ENCODE measurements at regions not wholly inside any gene's neighbourhood (a gene's known extent, or its start where the extent isn't known, plus 50 kb on each side); places are given as distances from the start of the nearest gene placed in this dataset.

GRCh38 chr1:239763850-239764249 is 327.8 kb upstream of the FMN2 start:
- TF ChIP-seq, protein P1, sequence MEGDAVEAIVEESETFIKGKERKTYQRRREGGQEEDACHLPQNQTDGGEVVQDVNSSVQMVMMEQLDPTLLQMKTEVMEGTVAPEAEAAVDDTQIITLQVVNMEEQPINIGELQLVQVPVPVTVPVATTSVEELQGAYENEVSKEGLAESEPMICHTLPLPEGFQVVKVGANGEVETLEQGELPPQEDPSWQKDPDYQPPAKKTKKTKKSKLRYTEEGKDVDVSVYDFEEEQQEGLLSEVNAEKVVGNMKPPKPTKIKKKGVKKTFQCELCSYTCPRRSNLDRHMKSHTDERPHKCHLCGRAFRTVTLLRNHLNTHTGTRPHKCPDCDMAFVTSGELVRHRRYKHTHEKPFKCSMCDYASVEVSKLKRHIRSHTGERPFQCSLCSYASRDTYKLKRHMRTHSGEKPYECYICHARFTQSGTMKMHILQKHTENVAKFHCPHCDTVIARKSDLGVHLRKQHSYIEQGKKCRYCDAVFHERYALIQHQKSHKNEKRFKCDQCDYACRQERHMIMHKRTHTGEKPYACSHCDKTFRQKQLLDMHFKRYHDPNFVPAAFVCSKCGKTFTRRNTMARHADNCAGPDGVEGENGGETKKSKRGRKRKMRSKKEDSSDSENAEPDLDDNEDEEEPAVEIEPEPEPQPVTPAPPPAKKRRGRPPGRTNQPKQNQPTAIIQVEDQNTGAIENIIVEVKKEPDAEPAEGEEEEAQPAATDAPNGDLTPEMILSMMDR (IDR thresholded peaks at IDR 0.05; ENCODE audit: extremely low read depth, low read depth, low read length), result no peak
- H4K20me1 ChIP-seq (ENCODE audit: insufficient read depth, low read length), result no peaks in the 10 kb centered on the region
- no peak for DNase-seq (ENCODE audit: insufficient read length, low spot score, missing footprints)

DNA sequence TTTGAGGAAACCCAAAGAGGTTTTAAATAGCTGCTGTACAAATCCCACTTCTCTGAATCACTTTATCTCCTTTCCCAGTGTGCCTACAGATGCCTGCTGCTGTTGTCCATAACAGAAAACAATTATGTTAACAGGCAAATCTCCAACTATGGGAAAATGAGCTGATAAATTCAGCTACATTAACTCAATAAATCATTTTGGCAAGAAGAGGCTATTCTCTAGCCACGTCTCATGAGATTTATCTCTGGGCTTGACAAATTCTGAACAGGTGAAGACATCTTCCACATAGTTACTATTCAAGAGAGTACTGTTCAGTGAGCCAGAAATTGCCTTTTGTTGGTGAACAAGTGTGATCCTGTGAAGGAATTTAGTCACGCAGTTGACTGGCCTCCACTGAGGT is 327.1 kb upstream of the FMN2 start:
- H3K79me2 ChIP-seq (ENCODE audit: insufficient read depth, low read length), result no peaks in the 10 kb centered on the region
- H3K36me3 ChIP-seq (ENCODE audit: insufficient read depth, low read length), result no peaks in the 10 kb centered on the region
- no peak overlapping the region for H3K27ac ChIP-seq (ENCODE audit: low read depth, low read length)
- H3K4me1 ChIP-seq (ENCODE audit: insufficient read depth, low read length), result no peaks in the 10 kb centered on the region
- no peak overlapping the region for H3K4me3 ChIP-seq (ENCODE audit: insufficient read depth, low read length)
- no peak for DNase-seq (ENCODE audit: insufficient read length, low spot score, missing footprints)
- TF ChIP-seq, protein P1 (IDR thresholded peaks at IDR 0.05; ENCODE audit: extremely low read depth, low read depth, low read length), result no peak
- no peak overlapping the region for H3K4me2 ChIP-seq (ENCODE audit: insufficient read depth, low read length)
- H3K9me3 ChIP-seq (ENCODE audit: low read depth, low read length), result no peaks in the 10 kb centered on the region
- H2AFZ ChIP-seq (ENCODE audit: low read length), result no peak overlapping the region
- no peaks in the 10 kb centered on the region for H3K27me3 ChIP-seq (ENCODE audit: insufficient read depth, low read length)
- H4K20me1 ChIP-seq (ENCODE audit: insufficient read depth, low read length), result no peaks in the 10 kb centered on the region

More at GRCh38 chr1:239763850-239764249, 327.8 kb upstream of the FMN2 start:
- H2AFZ ChIP-seq (ENCODE audit: low read length), result no peak overlapping the region
- H3K27ac ChIP-seq (ENCODE audit: low read depth, low read length), result no peak overlapping the region
- no peaks in the 10 kb centered on the region for H3K9me3 ChIP-seq (ENCODE audit: low read depth, low read length)
- no peak overlapping the region for H3K4me2 ChIP-seq (ENCODE audit: insufficient read depth, low read length)
- no peaks in the 10 kb centered on the region for H3K79me2 ChIP-seq (ENCODE audit: insufficient read depth, low read length)
- H3K36me3 ChIP-seq (ENCODE audit: insufficient read depth, low read length), result no peaks in the 10 kb centered on the region
- H3K4me3 ChIP-seq (ENCODE audit: insufficient read depth, low read length), result no peak overlapping the region
- no peaks in the 10 kb centered on the region for H3K4me1 ChIP-seq (ENCODE audit: insufficient read depth, low read length)
- no peaks in the 10 kb centered on the region for H3K27me3 ChIP-seq (ENCODE audit: insufficient read depth, low read length)

DNA sequence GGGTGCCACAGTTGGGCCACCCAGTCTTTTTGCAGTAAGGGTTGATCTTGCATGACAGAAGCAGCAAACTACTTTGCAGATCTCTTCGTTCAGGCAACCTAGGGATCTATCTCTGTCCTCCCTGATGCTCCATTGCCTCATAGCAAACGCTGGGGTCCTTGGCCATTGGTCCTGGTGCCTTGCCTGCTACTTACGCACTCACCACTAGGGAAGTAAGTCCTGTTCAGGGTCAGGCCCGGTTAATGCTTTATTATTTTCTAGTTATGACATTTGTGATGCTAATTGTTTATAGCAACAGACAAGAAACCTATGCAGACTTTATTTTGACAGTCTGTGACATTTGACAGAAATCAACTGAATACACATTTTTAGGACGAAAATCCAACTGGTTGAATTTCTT is 326.5 kb upstream of the FMN2 start:
- H3K27ac ChIP-seq (ENCODE audit: low read depth, low read length), result no peak overlapping the region
- no peak for DNase-seq (ENCODE audit: insufficient read length, low spot score, missing footprints)
- no peaks in the 10 kb centered on the region for H4K20me1 ChIP-seq (ENCODE audit: insufficient read depth, low read length)
- no peak overlapping the region for H2AFZ ChIP-seq (ENCODE audit: low read length)
- H3K4me1 ChIP-seq (ENCODE audit: insufficient read depth, low read length), result no peaks in the 10 kb centered on the region
- no peaks in the 10 kb centered on the region for H3K27me3 ChIP-seq (ENCODE audit: insufficient read depth, low read length)
- H3K4me3 ChIP-seq (ENCODE audit: insufficient read depth, low read length), result no peak overlapping the region
- H3K36me3 ChIP-seq (ENCODE audit: insufficient read depth, low read length), result no peaks in the 10 kb centered on the region
- H3K4me2 ChIP-seq (ENCODE audit: insufficient read depth, low read length), result no peak overlapping the region
- TF ChIP-seq, protein P1 (IDR thresholded peaks at IDR 0.05; ENCODE audit: extremely low read depth, low read depth, low read length), result no peak
- H3K9me3 ChIP-seq (ENCODE audit: low read depth, low read length), result no peaks in the 10 kb centered on the region
- H3K79me2 ChIP-seq (ENCODE audit: insufficient read depth, low read length), result no peaks in the 10 kb centered on the region

- Histone ChIP-seq H4K20me1 (ENCODE audit: insufficient read depth, low read length) (no peaks in the 10 kb centered on the region), H3K27ac (ENCODE audit: low read depth, low read length) (no peak overlapping the region), H3K9me3 (ENCODE audit: low read depth, low read length) (peaks cover 2% of the 10 kb centered on the region), H3K36me3 (ENCODE audit: insufficient read depth, low read length) (no peaks in the 10 kb centered on the region), H3K4me3 (ENCODE audit: insufficient read depth, low read length) (no peak overlapping the region), H3K4me1 (ENCODE audit: insufficient read depth, low read length) (no peaks in the 10 kb centered on the region), H3K27me3 (ENCODE audit: insufficient read depth, low read length) (no peaks in the 10 kb centered on the region), H3K4me2 (ENCODE audit: insufficient read depth, low read length) (no peak overlapping the region), H3K79me2 (ENCODE audit: insufficient read depth, low read length) (no peaks in the 10 kb centered on the region), H2AFZ (ENCODE audit: low read length) (no peak overlapping the region)
- DNase-seq (ENCODE audit: insufficient read length, low spot score, missing footprints), result no peak
- TF ChIP-seq, protein P1 (IDR thresholded peaks at IDR 0.05; ENCODE audit: extremely low read depth, low read depth, low read length), result no peak
These were observed 320.1 kb upstream of the FMN2 start for GRCh38 chr1:239771550-239771949.

Measured in osteoblast (primary cell).